HG03060 (cell line): ENCODE measurements at regions not wholly inside any gene's neighbourhood (a gene's known extent, or its start where the extent isn't known, plus 50 kb on each side); places are given as distances from the start of the nearest gene placed in this dataset.
"Not testable (repeated sequence)": the region's sequence is repeated elsewhere in the genome, so short reads cannot be mapped to it uniquely, and the experiment has no call there.

ENCODE experiments used
- ATAC-seq: cut with Tn5 transposase; IDR thresholded peaks from one replicate; pipeline ENCODE4 v1.9.1; 2021; ENCODE audit warnings: low read depth, moderate number of reproducible peaks; ENCODE audit not compliant: unreplicated experiment

- ATAC-seq, result no peak
Observed at GRCh38 chr4:122973465-122973864, 51.1 kb upstream of the NUDT6 start.

GRCh38 chr4:122976111-122976510, 53.7 kb upstream of the NUDT6 start:
- ATAC-seq, result no peak

DNA sequence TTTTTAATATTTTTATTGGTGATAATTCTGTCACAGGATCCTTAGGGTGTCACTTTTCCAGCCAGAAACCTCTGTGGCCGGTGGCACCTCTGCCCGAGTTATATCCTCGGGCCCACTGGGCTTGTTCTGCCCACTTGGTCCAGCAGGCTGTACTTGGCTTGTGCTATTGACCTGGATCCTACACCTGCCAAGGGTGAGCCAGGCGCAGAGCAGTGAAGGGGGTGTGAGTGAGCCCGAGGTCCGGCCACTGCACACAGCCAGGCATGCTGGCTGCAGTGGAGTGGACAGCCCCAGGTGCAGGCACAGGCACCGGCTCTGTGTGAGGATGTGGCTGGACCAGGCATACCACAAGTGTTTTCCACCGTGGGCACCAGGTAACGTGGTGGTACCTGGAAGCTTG, 54.7 kb upstream of the NUDT6 start:
- no peak for ATAC-seq

DNA sequence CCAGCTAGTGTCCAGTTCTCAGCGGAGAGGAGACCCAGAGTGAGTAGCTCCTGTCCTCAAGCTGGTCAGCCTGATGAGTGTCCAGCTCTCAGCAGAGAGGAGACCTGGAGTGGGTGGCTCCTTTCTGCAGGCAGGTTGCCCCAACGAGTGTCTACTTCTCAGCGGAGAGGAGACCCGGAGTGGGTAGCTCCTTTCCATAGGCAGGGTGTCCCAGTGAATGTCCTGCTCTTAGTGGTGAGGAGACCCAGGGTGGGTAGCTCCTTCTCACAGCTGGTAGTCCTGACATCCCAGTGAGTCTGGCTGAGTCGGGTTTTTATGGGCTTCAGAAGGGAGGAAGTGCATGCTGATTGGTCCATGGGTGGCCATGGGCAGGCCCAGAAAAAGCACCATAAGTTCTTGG, 55.7 kb upstream of the NUDT6 start:
- no peak for ATAC-seq

GRCh38 chr4:122978789-122979188, 56.4 kb upstream of the NUDT6 start:
- ATAC-seq, result no peak

- ATAC-seq, result no peak
Observed at GRCh38 chr4:122980860-122981259, 58.5 kb upstream of the NUDT6 start.

- no peak for ATAC-seq
Observed at GRCh38 chr4:122988696-122989095, 66.3 kb upstream of the NUDT6 start.

DNA sequence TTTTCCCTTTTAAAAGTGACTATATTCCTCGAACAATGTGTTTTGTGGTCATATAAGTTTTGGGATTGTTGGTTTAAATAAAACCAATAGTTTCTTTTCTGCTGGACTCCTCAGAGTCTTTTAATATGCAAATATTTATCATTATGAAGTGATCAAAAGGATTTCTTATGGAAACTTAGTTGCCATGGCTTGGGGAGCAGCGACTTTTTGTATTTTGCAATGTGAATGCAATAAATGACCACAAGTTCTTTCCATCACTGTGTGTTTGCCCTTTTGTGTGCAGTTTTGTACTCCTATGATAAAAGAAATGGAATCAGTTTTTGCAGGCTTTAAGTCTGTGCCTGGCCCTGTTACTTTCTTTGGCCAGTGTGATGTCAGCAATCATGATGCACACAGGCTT, 68.5 kb upstream of the NUDT6 start:
- no peak for ATAC-seq

DNA sequence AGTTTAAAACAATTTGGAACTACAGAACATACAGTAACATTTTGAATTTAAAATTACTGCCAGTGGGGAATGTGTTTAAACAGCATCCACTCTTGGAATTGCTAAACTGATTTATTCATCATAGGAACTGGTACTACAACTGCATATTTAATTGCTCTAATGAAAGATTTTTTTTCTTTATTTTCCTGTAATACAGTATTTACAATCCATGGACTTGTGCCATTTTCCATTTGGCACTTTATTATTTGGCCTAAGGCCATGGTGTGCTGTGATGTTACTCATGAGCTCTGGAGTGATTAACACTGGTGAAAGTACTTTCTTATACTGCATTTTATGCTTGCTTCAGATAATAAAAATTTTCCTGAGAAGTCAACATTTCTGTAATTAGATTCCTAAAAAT, 69.7 kb upstream of the NUDT6 start:
- no peak for ATAC-seq

DNA sequence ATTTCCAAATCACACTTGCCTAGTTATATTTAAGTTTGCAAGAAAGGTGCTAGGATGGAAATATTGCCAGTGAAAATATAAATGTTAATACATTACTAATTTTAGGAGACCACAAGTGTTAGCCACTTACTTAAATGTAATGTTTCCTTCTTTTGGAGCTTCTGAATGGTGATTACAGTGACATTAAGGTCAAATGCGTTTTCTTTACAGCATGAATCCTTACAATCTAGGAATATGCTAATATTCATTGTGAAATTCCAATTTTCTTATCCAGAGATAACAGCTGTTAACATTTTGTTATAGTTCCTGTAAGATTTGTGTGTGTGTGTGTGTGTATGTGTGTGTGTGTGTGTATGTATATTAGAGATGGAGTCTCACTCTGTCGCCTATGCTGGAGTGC, 70.2 kb upstream of the NUDT6 start:
- ATAC-seq, result no peak

DNA sequence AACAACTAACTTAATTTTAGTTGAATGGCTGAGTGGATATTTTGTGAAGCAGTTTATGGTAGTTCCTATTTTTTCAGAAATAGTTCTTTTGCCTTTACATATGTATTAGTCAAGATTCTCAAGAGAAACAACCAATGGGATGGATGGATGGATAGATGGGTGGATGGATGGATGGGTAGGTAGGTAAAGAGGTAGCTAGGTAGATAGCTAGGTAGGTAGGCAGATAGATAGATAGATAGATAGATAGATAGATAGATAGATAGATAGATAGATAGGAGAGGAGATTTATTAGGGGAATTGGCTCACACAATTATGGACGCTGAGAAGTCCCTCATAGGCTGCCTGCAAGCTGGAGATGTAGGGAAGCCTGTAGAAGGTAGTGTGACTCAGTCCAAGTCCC, 74.0 kb upstream of the NUDT6 start:
- ATAC-seq, result no peak

DNA sequence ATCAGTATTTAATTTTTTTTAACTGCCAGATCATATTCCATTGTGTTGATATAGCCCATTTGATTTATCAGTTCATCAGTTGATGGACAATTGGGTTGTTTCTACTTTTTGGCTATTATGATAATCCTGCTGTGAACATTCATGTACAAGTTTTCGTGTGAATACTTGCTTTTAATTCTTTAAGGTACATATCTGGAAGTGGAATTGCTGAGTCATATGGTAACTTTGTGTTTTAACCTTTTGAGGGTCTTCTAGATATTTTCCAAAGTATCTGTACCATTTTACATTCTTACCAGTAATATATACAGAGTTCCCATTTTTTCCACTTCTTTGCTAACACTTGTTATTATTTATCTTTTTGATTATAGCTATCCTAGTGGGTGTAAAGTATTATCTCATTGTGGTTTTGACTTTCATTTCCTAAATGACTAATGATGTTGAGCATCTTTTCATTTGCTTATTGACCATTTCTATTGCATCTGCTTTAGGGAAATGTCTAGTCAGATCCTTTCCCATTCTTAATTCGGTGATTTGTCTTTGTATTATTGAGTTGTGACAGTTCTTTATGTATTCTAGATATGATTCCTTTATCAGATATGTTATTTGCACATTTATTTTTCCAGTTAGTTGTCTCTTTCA, 75.2 kb upstream of the NUDT6 start:
- ATAC-seq, result peak; percentile 94

GRCh38 chr4:123004079-123004478, 81.7 kb upstream of the NUDT6 start:
- ATAC-seq, result not testable (repeated sequence)

- ATAC-seq, result not testable (repeated sequence)
Observed at GRCh38 chr4:123005126-123005525, 82.7 kb upstream of the NUDT6 start.

DNA sequence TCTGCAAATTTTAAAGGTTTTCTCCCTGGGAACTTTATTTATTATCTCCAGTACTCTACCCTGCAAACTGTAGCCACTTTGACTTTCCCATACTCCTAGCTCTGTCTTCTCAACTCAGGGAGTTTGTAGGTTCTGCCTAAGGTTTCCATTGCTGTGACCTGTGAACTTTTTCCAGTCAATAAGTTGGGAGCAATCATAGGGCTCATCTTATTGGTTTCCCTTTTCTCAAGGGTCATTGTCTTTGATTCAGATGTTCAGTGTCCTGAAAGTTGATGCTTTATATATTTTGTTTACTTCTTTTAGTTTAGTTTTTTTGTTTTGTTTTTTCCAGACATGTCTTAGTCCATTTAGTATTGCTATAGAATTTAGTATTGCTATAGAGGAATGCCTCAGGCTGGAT, 85.3 kb upstream of the NUDT6 start:
- ATAC-seq, result no peak

GRCh38 chr4:123012416-123012815, 90.0 kb upstream of the NUDT6 start:
- ATAC-seq, result not testable (repeated sequence)

DNA sequence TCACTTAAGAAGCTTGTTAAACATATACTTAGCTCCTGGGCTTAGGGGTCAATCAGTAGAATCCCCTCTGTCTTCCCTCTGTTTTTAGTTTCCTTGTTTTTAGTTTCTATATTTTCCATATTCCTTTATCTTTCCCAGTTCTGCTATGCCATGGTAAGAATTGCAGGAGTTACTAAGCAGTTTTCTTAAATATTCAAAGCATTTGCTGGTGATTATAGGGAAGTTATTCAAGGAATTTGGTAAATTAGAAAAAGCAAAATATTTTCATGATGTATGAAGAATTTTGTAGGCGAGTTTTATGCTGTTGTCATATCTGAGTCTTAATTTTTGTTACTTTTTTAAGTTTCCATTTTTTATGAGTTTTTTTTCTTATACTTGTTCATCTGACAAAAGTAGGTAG, 91.6 kb upstream of the NUDT6 start:
- ATAC-seq, result no peak

DNA sequence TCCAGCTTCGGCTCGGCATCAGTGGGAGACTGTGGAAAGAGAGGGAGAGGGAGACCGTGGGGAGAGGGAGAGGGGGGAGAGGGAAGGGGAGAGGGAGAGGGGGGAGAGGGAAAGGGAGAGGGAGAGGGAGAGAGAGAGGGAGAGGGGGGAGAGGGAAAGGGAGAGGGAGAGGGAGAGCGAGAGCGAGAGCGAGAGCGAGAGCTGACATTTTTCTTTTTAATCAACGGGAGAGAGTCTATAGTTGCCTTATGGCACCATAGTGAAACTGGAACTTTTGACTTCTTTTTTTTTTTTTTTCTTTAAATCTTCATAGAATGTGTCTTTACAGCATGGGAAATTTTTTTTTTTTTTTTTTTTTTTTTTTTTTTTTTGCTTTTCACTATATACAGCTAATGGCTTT, 94.7 kb upstream of the NUDT6 start:
- ATAC-seq, result no peak

DNA sequence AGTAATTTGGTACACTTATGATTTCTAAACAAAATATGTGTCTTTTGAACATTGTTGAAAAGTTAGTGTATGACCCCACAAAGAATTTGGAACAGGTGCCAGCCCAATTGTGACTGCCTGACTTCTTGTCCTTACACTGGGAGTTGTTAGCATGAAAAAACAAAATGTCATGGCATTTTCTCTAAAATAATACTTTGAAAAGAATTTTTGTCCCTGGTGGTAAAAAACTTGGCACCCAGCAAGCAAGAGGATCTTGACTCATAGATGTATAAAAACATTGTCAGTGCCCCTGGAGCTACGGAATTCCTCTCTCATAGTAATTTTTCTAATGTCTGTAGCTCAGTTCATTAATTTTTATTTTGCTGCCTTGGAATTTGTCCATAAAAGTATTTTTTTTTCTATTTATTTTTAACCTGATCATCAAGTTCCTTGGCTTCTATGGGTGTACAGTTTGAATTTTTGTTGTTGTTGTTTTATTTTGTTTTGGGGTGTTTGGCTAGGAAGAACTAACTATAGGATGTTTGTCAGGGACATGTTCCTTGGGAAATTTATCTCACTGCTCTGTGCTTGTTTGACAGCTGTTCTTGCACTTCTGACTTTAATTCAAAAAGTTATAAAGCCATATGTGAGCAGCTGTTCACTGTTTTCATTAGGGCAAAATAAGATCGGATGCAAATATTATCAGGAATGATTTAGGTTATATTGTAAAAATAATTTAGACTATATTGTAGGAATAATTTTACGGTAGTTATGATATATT, 95.4 kb upstream of the NUDT6 start:
- no peak for ATAC-seq

- no peak for ATAC-seq
Observed at GRCh38 chr4:123018396-123018775, 96.0 kb upstream of the NUDT6 start.

DNA sequence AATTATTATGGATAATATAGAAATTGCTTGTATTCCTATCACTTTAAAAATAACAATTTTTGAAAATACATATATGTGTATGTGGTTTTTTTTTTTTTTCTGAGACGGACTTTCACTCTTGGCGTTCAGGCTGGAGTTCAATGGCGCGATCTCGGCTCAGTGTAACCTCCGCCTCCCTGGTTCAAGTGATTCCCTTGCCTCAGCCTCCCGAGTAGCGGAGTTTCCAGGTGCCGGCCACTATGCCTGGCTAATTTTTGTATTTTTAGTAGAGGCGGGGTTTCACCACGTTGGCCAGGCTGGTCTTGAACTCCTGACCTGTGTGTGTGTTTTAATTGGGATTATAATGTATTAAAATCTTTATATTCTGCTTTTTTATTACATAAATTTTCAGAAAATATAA, 97.9 kb upstream of the NUDT6 start:
- ATAC-seq, result no peak

- ATAC-seq, result no peak
Observed at GRCh38 chr4:123023647-123024046, 101.2 kb upstream of the NUDT6 start.
